ENCODE measurements at regions not wholly inside any gene's neighbourhood (a gene's known extent, or its start where the extent isn't known, plus 50 kb on each side); places are given as distances from the start of the nearest gene placed in this dataset.

DNA sequence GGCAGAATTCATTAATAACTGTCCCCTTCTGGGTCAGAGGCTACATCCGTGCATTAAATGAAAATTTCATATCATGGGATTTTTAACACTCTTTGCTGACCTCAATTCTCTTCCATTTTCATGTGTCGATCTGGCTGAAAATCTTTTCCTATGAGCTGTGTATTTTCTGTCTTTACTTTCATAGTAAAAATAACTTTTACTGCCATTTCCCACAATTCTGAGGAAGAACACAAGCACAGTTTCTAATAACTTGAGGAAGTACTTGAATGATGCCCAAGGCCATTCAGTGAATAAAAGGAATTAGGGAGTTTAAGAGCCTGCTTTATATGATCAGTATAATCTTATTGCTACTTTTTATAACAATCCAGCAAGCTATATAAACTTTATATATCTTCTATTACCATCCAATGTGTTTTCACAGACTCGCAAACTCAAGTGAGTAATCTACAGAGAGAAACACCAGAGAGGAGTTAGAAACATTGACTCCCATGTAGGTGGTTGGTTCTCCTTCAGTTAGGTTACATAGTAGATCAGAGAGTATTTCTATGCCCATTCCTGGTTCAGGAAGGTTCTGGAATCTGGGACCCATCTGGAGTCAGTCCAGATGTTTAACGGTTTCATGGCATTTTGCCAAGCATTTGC, 340.0 kb downstream of the FBXO15 start:
- no peaks in the 10 kb centered on the region for H3K4me1 ChIP-seq (ENCODE audit: control insufficient read depth, insufficient read depth, low read length, poor library complexity, severe bottlenecking)
- H3K36me3 Mint-ChIP-seq = no peaks in the 10 kb centered on the region
- H3K27me3 Mint-ChIP-seq = no peaks in the 10 kb centered on the region
- H3K9me3 ChIP-seq (ENCODE audit: control insufficient read depth in 2 of 2, low read length in 2 of 2) = no peaks in the 10 kb centered on the region
- H3K36me3 ChIP-seq (ENCODE audit: control insufficient read depth, insufficient read depth, low read length) = no peaks in the 10 kb centered on the region
- no peaks in the 10 kb centered on the region for H3K27me3 ChIP-seq (ENCODE audit: control insufficient read depth, insufficient read depth, low read length)
- DNase-seq = no peak
- no peak for ATAC-seq (ENCODE audit: low read depth in 2 of 2)
- no peak overlapping the region for H3K4me3 ChIP-seq (ENCODE audit: low read depth, low read length)
- H3K4me3 Mint-ChIP-seq = no peak overlapping the region
- H3K27ac Mint-ChIP-seq = no peak overlapping the region
- no peak overlapping the region for H3K27ac ChIP-seq (ENCODE audit: insufficient read depth, low read length, poor library complexity, severe bottlenecking)
- no peaks in the 10 kb centered on the region for H3K4me1 Mint-ChIP-seq
- peaks cover 0 to 4% (median 2%) of the 10 kb centered on the region in 7 donors for H3K9me3 Mint-ChIP-seq

DNA sequence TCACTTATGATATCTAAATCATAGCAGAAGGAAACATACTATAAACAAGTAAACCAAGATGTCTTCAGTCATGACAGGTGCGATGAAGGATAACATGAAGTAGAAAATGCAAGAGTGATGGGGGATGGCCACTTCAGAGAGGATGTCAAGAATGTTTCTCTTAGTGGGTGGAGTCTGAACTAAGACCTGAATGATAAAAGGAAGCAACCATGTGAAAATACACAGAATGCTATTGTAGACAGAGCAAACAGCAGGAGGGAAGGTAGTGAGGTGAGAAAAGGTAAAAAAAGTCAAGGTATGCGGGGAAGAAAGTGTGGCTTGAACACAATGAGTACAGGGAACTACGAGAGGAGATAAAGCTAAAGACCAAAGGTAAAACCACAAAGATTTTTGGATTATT, 341.6 kb downstream of the FBXO15 start:
- Histone ChIP-seq H3K27ac (ENCODE audit: insufficient read depth, low read length, poor library complexity, severe bottlenecking) (no peak overlapping the region), H3K9me3 (ENCODE audit: control insufficient read depth in 2 of 2, low read length in 2 of 2) (no peaks in the 10 kb centered on the region), H3K36me3 (ENCODE audit: control insufficient read depth, insufficient read depth, low read length) (no peaks in the 10 kb centered on the region), H3K4me1 (ENCODE audit: control insufficient read depth, insufficient read depth, low read length, poor library complexity, severe bottlenecking) (no peaks in the 10 kb centered on the region), H3K4me3 (ENCODE audit: low read depth, low read length) (no peak overlapping the region), H3K27me3 (ENCODE audit: control insufficient read depth, insufficient read depth, low read length) (no peaks in the 10 kb centered on the region)
- no peaks in the 10 kb centered on the region for H3K27me3 Mint-ChIP-seq
- no peaks in the 10 kb centered on the region for H3K4me1 Mint-ChIP-seq
- no peak overlapping the region for H3K27ac Mint-ChIP-seq
- H3K36me3 Mint-ChIP-seq = no peaks in the 10 kb centered on the region
- no peak overlapping the region for H3K4me3 Mint-ChIP-seq
- ATAC-seq (ENCODE audit: low read depth in 2 of 2) (no peak), DNase-seq (no peak)
- peaks cover 0 to 5% (median 1%) of the 10 kb centered on the region in 7 donors for H3K9me3 Mint-ChIP-seq

DNA sequence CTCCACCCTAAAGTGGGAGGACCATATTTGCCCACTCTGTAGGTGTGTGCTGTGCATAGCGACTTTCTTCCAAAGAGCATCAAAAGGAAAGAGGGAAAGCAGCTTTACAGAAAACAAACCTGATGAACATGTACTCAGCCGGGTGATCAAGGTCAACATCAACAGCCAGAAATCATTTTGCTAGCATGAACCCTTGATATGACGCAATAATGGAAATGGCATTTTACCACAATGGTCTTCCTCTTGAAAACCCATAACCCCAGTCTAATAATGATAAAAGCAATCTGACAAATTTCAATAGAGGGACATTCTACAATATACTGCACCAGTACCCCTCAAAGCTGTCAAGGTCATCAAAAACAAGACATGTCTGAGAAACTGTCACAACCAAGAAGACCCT, 350.2 kb downstream of the FBXO15 start:
- Mint-ChIP-seq H3K9me3 (peaks cover 0 to 6% (median 2%) of the 10 kb centered on the region in 7 donors), H3K27ac (no peak overlapping the region), H3K27me3 (no peaks in the 10 kb centered on the region), H3K4me1 (no peaks in the 10 kb centered on the region), H3K36me3 (no peaks in the 10 kb centered on the region), H3K4me3 (no peak overlapping the region)
- Histone ChIP-seq H3K9me3 (ENCODE audit: control insufficient read depth in 2 of 2, low read length in 2 of 2) (no peaks in the 10 kb centered on the region), H3K4me1 (ENCODE audit: control insufficient read depth, insufficient read depth, low read length, poor library complexity, severe bottlenecking) (no peaks in the 10 kb centered on the region), H3K27me3 (ENCODE audit: control insufficient read depth, insufficient read depth, low read length) (no peaks in the 10 kb centered on the region), H3K4me3 (ENCODE audit: low read depth, low read length) (no peak overlapping the region), H3K27ac (ENCODE audit: insufficient read depth, low read length, poor library complexity, severe bottlenecking) (no peak overlapping the region), H3K36me3 (ENCODE audit: control insufficient read depth, insufficient read depth, low read length) (no peaks in the 10 kb centered on the region)
- ATAC-seq (ENCODE audit: low read depth in 2 of 2) = no peak
- DNase-seq = no peak

DNA sequence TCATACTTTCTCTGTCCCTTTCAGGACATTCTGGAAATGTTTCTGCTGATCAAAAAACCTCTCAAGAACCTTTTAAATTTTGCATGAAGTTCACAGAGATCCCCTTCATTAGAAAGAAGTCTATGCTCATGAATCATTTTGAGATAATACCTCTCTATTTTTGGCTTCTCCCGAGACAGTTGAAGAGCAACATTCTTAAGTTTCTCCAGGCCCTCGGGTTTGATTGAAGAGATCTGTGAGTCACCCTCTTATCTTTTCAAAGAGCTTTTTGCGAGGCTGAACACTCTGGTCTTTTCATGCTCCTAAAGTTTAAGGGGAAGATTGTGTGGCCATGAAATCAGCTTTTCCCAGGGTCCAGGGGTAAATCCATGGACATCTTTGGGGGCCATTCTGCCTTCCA, 354.2 kb downstream of the FBXO15 start:
- Mint-ChIP-seq H3K27ac (no peak overlapping the region), H3K4me1 (no peaks in the 10 kb centered on the region), H3K27me3 (no peaks in the 10 kb centered on the region), H3K4me3 (no peak overlapping the region), H3K9me3 (peaks cover 0 to 4% (median 0%) of the 10 kb centered on the region in 7 donors), H3K36me3 (no peaks in the 10 kb centered on the region)
- ATAC-seq (ENCODE audit: low read depth in 2 of 2) (no peak), DNase-seq (no peak)
- Histone ChIP-seq H3K27ac (ENCODE audit: insufficient read depth, low read length, poor library complexity, severe bottlenecking) (no peak overlapping the region), H3K9me3 (ENCODE audit: control insufficient read depth in 2 of 2, low read length in 2 of 2) (no peaks in the 10 kb centered on the region), H3K4me1 (ENCODE audit: control insufficient read depth, insufficient read depth, low read length, poor library complexity, severe bottlenecking) (no peaks in the 10 kb centered on the region), H3K4me3 (ENCODE audit: low read depth, low read length) (no peak overlapping the region), H3K36me3 (ENCODE audit: control insufficient read depth, insufficient read depth, low read length) (no peaks in the 10 kb centered on the region), H3K27me3 (ENCODE audit: control insufficient read depth, insufficient read depth, low read length) (no peaks in the 10 kb centered on the region)

DNA sequence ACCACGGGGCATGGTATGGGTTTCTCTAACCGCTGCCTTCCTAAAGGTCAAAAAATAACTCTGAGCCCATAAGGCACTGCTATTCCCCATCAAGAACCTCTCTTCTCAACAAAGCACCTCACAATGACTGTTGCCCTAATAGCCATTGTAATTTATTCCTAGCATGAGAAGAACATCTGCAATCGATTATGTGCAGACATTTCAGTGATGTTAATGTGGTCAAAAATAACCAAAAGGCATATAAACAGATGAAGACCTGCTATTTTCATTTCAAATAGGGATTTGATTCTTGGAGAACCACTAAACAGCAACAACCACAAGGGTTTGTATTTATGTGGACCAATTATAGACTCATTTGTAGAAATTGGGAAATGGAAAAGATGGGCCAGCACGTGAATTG, 356.6 kb downstream of the FBXO15 start:
- H3K4me1 Mint-ChIP-seq = no peaks in the 10 kb centered on the region
- no peak overlapping the region for H3K4me3 Mint-ChIP-seq
- DNase-seq (no peak), ATAC-seq (ENCODE audit: low read depth in 2 of 2) (no peak)
- no peaks in the 10 kb centered on the region for H3K9me3 ChIP-seq (ENCODE audit: control insufficient read depth in 2 of 2, low read length in 2 of 2)
- H3K27me3 ChIP-seq (ENCODE audit: control insufficient read depth, insufficient read depth, low read length) = no peaks in the 10 kb centered on the region
- H3K27ac Mint-ChIP-seq = no peak overlapping the region
- no peaks in the 10 kb centered on the region for H3K27me3 Mint-ChIP-seq
- H3K9me3 Mint-ChIP-seq = no peaks in the 10 kb centered on the region
- H3K4me1 ChIP-seq (ENCODE audit: control insufficient read depth, insufficient read depth, low read length, poor library complexity, severe bottlenecking) = no peaks in the 10 kb centered on the region
- H3K4me3 ChIP-seq (ENCODE audit: low read depth, low read length) = no peak overlapping the region
- H3K27ac ChIP-seq (ENCODE audit: insufficient read depth, low read length, poor library complexity, severe bottlenecking) = no peak overlapping the region
- H3K36me3 ChIP-seq (ENCODE audit: control insufficient read depth, insufficient read depth, low read length) = no peaks in the 10 kb centered on the region
- no peaks in the 10 kb centered on the region for H3K36me3 Mint-ChIP-seq

DNA sequence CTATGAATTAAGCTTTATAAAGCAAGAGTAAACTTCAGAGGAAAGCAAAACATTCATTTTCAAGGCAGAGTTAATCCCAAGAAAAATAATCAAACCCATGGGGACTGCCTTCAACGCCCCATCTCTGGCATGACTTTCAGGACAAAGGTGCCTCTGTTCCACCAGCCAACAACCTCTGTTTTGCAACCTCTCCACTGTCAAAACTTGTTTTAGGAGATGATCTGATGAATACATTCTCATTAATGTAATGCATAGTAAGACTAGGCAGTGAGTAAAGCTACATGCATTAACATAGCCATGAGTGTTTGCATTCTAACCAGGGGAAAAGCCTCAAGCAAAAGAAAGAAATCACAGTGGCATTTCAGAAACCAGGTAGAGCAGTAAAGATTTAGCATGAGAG, 357.0 kb downstream of the FBXO15 start:
- Mint-ChIP-seq H3K27ac (no peak overlapping the region), H3K27me3 (no peaks in the 10 kb centered on the region), H3K4me1 (no peaks in the 10 kb centered on the region), H3K36me3 (no peaks in the 10 kb centered on the region), H3K9me3 (no peaks in the 10 kb centered on the region), H3K4me3 (no peak overlapping the region)
- no peak for ATAC-seq (ENCODE audit: low read depth in 2 of 2)
- H3K27ac ChIP-seq (ENCODE audit: insufficient read depth, low read length, poor library complexity, severe bottlenecking) = no peak overlapping the region
- no peaks in the 10 kb centered on the region for H3K4me1 ChIP-seq (ENCODE audit: control insufficient read depth, insufficient read depth, low read length, poor library complexity, severe bottlenecking)
- no peaks in the 10 kb centered on the region for H3K27me3 ChIP-seq (ENCODE audit: control insufficient read depth, insufficient read depth, low read length)
- no peaks in the 10 kb centered on the region for H3K36me3 ChIP-seq (ENCODE audit: control insufficient read depth, insufficient read depth, low read length)
- DNase-seq = no peak
- no peak overlapping the region for H3K4me3 ChIP-seq (ENCODE audit: low read depth, low read length)
- no peaks in the 10 kb centered on the region for H3K9me3 ChIP-seq (ENCODE audit: control insufficient read depth in 2 of 2, low read length in 2 of 2)

DNA sequence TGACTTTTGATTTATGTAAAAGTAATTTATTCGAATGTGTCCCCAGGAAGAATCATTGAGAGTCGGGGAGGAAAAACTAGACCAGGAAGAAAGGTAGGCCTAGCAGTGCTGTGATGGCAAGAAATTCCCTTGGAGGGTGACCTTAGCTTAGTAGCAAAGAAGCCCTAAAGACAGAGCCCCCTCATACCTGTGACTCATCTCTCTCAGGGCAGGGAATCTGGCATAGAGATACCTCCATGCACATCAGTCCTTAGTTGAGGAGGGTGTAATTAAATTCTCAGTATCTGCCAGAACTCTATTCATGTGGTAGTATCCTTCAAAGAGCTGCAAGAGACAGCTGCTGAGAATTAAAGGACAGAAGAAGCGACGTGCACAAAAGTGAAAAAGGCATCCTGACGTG, 360.3 kb downstream of the FBXO15 start:
- DNase-seq (no peak), ATAC-seq (ENCODE audit: low read depth in 2 of 2) (no peak)
- H3K9me3 Mint-ChIP-seq = no peaks in the 10 kb centered on the region
- Histone ChIP-seq H3K4me1 (ENCODE audit: control insufficient read depth, insufficient read depth, low read length, poor library complexity, severe bottlenecking) (no peaks in the 10 kb centered on the region), H3K27ac (ENCODE audit: insufficient read depth, low read length, poor library complexity, severe bottlenecking) (no peak overlapping the region), H3K27me3 (ENCODE audit: control insufficient read depth, insufficient read depth, low read length) (no peaks in the 10 kb centered on the region), H3K4me3 (ENCODE audit: low read depth, low read length) (no peak overlapping the region), H3K36me3 (ENCODE audit: control insufficient read depth, insufficient read depth, low read length) (no peaks in the 10 kb centered on the region), H3K9me3 (ENCODE audit: control insufficient read depth in 2 of 2, low read length in 2 of 2) (no peaks in the 10 kb centered on the region)
- H3K4me3 Mint-ChIP-seq = no peak overlapping the region
- H3K27me3 Mint-ChIP-seq = no peaks in the 10 kb centered on the region
- no peak overlapping the region for H3K27ac Mint-ChIP-seq
- no peaks in the 10 kb centered on the region for H3K4me1 Mint-ChIP-seq
- H3K36me3 Mint-ChIP-seq = no peaks in the 10 kb centered on the region

DNA sequence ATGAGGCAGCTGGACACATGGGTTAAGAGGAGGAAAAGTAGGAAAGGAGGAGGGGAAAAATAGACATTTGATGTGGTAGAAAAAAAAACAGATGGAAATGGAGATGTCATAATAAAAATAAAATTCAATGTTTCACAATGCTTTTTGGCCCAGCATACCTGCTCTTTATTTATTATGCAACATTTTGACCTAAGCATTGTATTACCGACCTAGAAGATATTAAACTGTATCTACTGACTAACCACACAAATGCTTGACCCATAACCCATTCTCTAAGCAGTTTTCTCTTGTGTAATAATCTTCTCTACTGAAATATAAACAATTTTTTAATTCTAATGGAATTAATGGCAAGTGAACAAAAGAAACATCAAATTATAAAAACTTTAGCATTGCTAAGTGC, 362.3 kb downstream of the FBXO15 start:
- no peaks in the 10 kb centered on the region for H3K9me3 Mint-ChIP-seq
- no peaks in the 10 kb centered on the region for H3K4me1 ChIP-seq (ENCODE audit: control insufficient read depth, insufficient read depth, low read length, poor library complexity, severe bottlenecking)
- H3K36me3 ChIP-seq (ENCODE audit: control insufficient read depth, insufficient read depth, low read length) = no peaks in the 10 kb centered on the region
- H3K4me3 ChIP-seq (ENCODE audit: low read depth, low read length) = no peak overlapping the region
- H3K27me3 Mint-ChIP-seq = no peaks in the 10 kb centered on the region
- H3K9me3 ChIP-seq (ENCODE audit: control insufficient read depth in 2 of 2, low read length in 2 of 2) = no peaks in the 10 kb centered on the region
- H3K36me3 Mint-ChIP-seq = no peaks in the 10 kb centered on the region
- no peaks in the 10 kb centered on the region for H3K4me1 Mint-ChIP-seq
- H3K27ac ChIP-seq (ENCODE audit: insufficient read depth, low read length, poor library complexity, severe bottlenecking) = no peak overlapping the region
- H3K27me3 ChIP-seq (ENCODE audit: control insufficient read depth, insufficient read depth, low read length) = no peaks in the 10 kb centered on the region
- ATAC-seq (ENCODE audit: low read depth in 2 of 2) (no peak), DNase-seq (no peak)
- no peak overlapping the region for H3K27ac Mint-ChIP-seq
- no peak overlapping the region for H3K4me3 Mint-ChIP-seq
